Adrenal gland (tissue), 9 donors: ENCODE measurements at regions not wholly inside any gene's neighbourhood (a gene's known extent, or its start where the extent isn't known, plus 50 kb on each side); places are given as distances from the start of the nearest gene placed in this dataset.

Source experiments
- DNase-seq, 7 donors: peaks; one replicate each; pipeline ENCODE4 v3.0.0-alpha.2; 2019 to 2020
- H3K27ac ChIP-seq, 5 donors: fragments of 200-600 bp; sonication (generic) in 4 of 5; 1 replicate in 3 of 5; 2 replicates in 2 of 5; pipeline versions ENCODE4 v1.5.1 to v1.8.0; 2016 to 2020; ENCODE audit warnings: mild to moderate bottlenecking in 1 of 5
- H3K27me3 ChIP-seq: fragments of 200-600 bp; 2 replicates; pipeline ENCODE4 v1.8.0; 2021
- H3K36me3 ChIP-seq, 2 donors: fragments of 200-600 bp; replicated peaks in 1 of 2; 1 replicate in 1 of 2; 2 replicates in 1 of 2; pipeline versions ENCODE4 v1.5.1 to v1.8.0; 2018 to 2022
- H3K4me1 ChIP-seq, 2 donors: fragments of 200-600 bp; replicated peaks in 1 of 2; 1 replicate in 1 of 2; 2 replicates in 1 of 2; pipeline versions ENCODE4 v1.5.1 to v1.8.0; 2018 to 2021
- H3K4me3 ChIP-seq, 4 donors: fragments of 200-600 bp; sonication (generic) in 3 of 4; one replicate each; pipeline ENCODE4 v1.5.1; 2016 to 2018
- H3K9me3 ChIP-seq, 3 donors: fragments of 200-600 bp; sonication (generic) in 1 of 3; replicated peaks in 1 of 3; 1 replicate in 2 of 3; 2 replicates in 1 of 3; pipeline versions ENCODE4 v1.5.1 to v1.8.0; 2016 to 2021
- CTCF ChIP-seq, 6 experiments: fragments of 450-650 bp in 4 of 6; fragments of 200-600 bp in 2 of 6; sonication (generic) in 1 of 6; IDR thresholded peaks; 1 replicate in 5 of 6; 2 replicates in 1 of 6; pipeline versions ENCODE4 v1.5.1 to v1.8.0; 2016 to 2021; ENCODE audit warnings: antibody characterized with exemption in 6 of 6, mild to moderate bottlenecking in 2 of 6, moderate library complexity in 1 of 6
- POLR2A ChIP-seq, 2 donors: fragments of 450-650 bp; IDR thresholded peaks; one replicate each; pipeline ENCODE4 v1.6.1; 2017; ENCODE audit warnings: antibody characterized with exemption in 2 of 2, mild to moderate bottlenecking in 2 of 2, moderate library complexity in 1 of 2
- WGBS, 4 donors: extraction: QIAGEN DNeasy Blood & Tissue Kit in 2 of 4; methylation state at CpG; one replicate each; pipeline versions ENCODE4 v1.1.5 to v1.1.7; 2013 to 2017; 5-methylcytosine and 5-hydroxymethylcytosine counted together
- intact Hi-C, 2 donors: fragments of 100-400 bp; cut with DNase I; formaldehyde crosslinking; loops; one replicate each; pipeline versions ENCODE4 v1.14.1 to v1.15.0; 2022 to 2023
- donor health status: healthy with polysubstance abuse.
- donor health status: Bipolar disorder and iron deficiency.
- donor health status: DM: yes; HTN: yes; CAD: no.
- donor health status: DM: no; HTN: no; CAD: no.
- donor health status: DM: no; HTN: no; CAD: no.

- TF ChIP-seq POLR2A (IDR thresholded peaks at IDR 0.05) (no peak), CTCF (IDR thresholded peaks at IDR 0.05) (no peak)
- Histone ChIP-seq H3K27me3 (no peaks in the 10 kb centered on the region), H3K4me3 (no peak overlapping the region), H3K9me3 (no peaks in the 10 kb centered on the region), H3K27ac (no peak overlapping the region), H3K4me1 (no peaks in the 10 kb centered on the region), H3K36me3 (no peaks in the 10 kb centered on the region)
- intact Hi-C loops = no loop called here
- peak in 1 of 7 donors; percentile 14 for DNase-seq
- 51 to 58% (median 54%) methylated on average over 4 to 11 of the region's 11 CpGs for WGBS, 4 donors
Measured at GRCh38 chr10:130360826-130361311, 224.7 kb downstream of the GLRX3 start.

- no peak overlapping the region for H3K27ac ChIP-seq
- peak in 1 of 7 donors; percentile 39 for DNase-seq
- intact Hi-C loops = no loop called here
Measured at GRCh38 chr10:130361351-130362105, 225.3 kb downstream of the GLRX3 start.

GRCh38 chr10:130362308-130362761 is 226.1 kb downstream of the GLRX3 start:
- no peak for TF ChIP-seq CTCF (IDR thresholded peaks at IDR 0.05)
- no peak for TF ChIP-seq POLR2A (IDR thresholded peaks at IDR 0.05)
- intact Hi-C loops = no loop called here
- H3K4me1 ChIP-seq = no peaks in the 10 kb centered on the region
- H3K36me3 ChIP-seq = no peaks in the 10 kb centered on the region
- H3K4me3 ChIP-seq = no peak overlapping the region
- H3K9me3 ChIP-seq = no peaks in the 10 kb centered on the region
- H3K27me3 ChIP-seq = no peaks in the 10 kb centered on the region
- DNase-seq = peak in 1 of 7 donors; percentile 54
- WGBS, 4 donors = 29 to 45% (median 40%) methylated on average over 2 to 9 of the region's 9 CpGs
- H3K27ac ChIP-seq = no peak overlapping the region

More at GRCh38 chr10:130361351-130362105, 225.3 kb downstream of the GLRX3 start:
- TF ChIP-seq CTCF (IDR thresholded peaks at IDR 0.05) (no peak), POLR2A (IDR thresholded peaks at IDR 0.05) (no peak)
- H3K27me3 ChIP-seq = no peaks in the 10 kb centered on the region
- no peaks in the 10 kb centered on the region for H3K36me3 ChIP-seq
- 76 to 81% (median 79%) methylated on average over 9 to 10 of the region's 10 CpGs for WGBS, 4 donors
- H3K4me1 ChIP-seq = no peaks in the 10 kb centered on the region
- no peaks in the 10 kb centered on the region for H3K9me3 ChIP-seq
- H3K4me3 ChIP-seq = no peak overlapping the region

GRCh38 chr10:130363051-130363450 is 226.9 kb downstream of the GLRX3 start:
- Histone ChIP-seq H3K27me3 (no peaks in the 10 kb centered on the region), H3K4me1 (no peaks in the 10 kb centered on the region), H3K9me3 (no peaks in the 10 kb centered on the region), H3K36me3 (no peaks in the 10 kb centered on the region), H3K4me3 (no peak overlapping the region), H3K27ac (no peak overlapping the region)
- intact Hi-C loops = no loop called here
- TF ChIP-seq POLR2A (IDR thresholded peaks at IDR 0.05) (no peak), CTCF (IDR thresholded peaks at IDR 0.05) (no peak)
- 77 to 84% (median 81%) methylated on average over 5 of the region's 5 CpGs for WGBS, 4 donors
- peak in 1 of 7 donors; percentile 31 for DNase-seq
